Lower leg skin (tissue), 3 donors: ENCODE measurements at regions not wholly inside any gene's neighbourhood (a gene's known extent, or its start where the extent isn't known, plus 50 kb on each side); places are given as distances from the start of the nearest gene placed in this dataset.

Source experiments
- CTCF ChIP-seq, 3 donors: fragments of 450-650 bp; IDR thresholded peaks; one replicate each; pipeline ENCODE4 v1.5.1; 2016; ENCODE audit warnings: antibody characterized with exemption in 3 of 3, mild to moderate bottlenecking in 3 of 3, moderate library complexity in 2 of 3
- POLR2A ChIP-seq, 2 donors: fragments of 450-650 bp; IDR thresholded peaks; one replicate each; pipeline ENCODE4 v1.6.1; 2016 to 2017; ENCODE audit warnings: antibody characterized with exemption in 2 of 2, mild to moderate bottlenecking in 1 of 2, moderate library complexity in 1 of 2

GRCh38 chr4:135177321-135177720 is 975.7 kb upstream of the PABPC4L start:
- TF ChIP-seq CTCF (IDR thresholded peaks at IDR 0.05) = no peak
- TF ChIP-seq POLR2A (IDR thresholded peaks at IDR 0.05) = no peak
